Suprapubic skin (tissue), 4 donors: ENCODE measurements at regions not wholly inside any gene's neighbourhood (a gene's known extent, or its start where the extent isn't known, plus 50 kb on each side); places are given as distances from the start of the nearest gene placed in this dataset.

ENCODE experiments used
- DNase-seq, 2 donors: peaks; one replicate each; pipeline ENCODE4 v3.0.0-alpha.2; 2019; ENCODE audit warnings: low spot score in 2 of 2
- H3K27ac ChIP-seq: fragments of 200-600 bp; sonication (generic); one replicate; pipeline ENCODE4 v1.5.1; 2019
- H3K27me3 ChIP-seq: fragments of 200-600 bp; sonication (generic); one replicate; pipeline ENCODE4 v1.5.1; 2019
- H3K36me3 ChIP-seq: fragments of 200-600 bp; sonication (generic); one replicate; pipeline ENCODE4 v1.5.1; 2019
- H3K4me1 ChIP-seq: fragments of 200-600 bp; sonication (generic); one replicate; pipeline ENCODE4 v1.5.1; 2019
- H3K4me3 ChIP-seq: fragments of 200-600 bp; sonication (generic); one replicate; pipeline ENCODE4 v1.5.1; 2019; ENCODE audit warnings: mild to moderate bottlenecking
- H3K9me3 ChIP-seq: fragments of 200-600 bp; sonication (generic); one replicate; pipeline ENCODE4 v1.5.1; 2019
- CTCF ChIP-seq, 2 donors: fragments of 200-600 bp in 1 of 2; fragments of 450-650 bp in 1 of 2; sonication (generic) in 1 of 2; IDR thresholded peaks; one replicate each; pipeline ENCODE4 v1.5.1; 2016 to 2019; ENCODE audit warnings: antibody characterized with exemption in 2 of 2, mild to moderate bottlenecking in 1 of 2, moderate library complexity in 1 of 2
- EP300 ChIP-seq: sonication (generic); formaldehyde crosslinking; IDR thresholded peaks from one replicate; pipeline ENCODE4 v1.6.1; 2017; ENCODE audit warnings: antibody characterized with exemption
- POLR2A ChIP-seq, 2 donors: fragments of 450-650 bp; IDR thresholded peaks; one replicate each; pipeline ENCODE4 v1.6.1; 2017; ENCODE audit warnings: antibody characterized with exemption in 2 of 2, mild to moderate bottlenecking in 2 of 2, moderate library complexity in 2 of 2
- POLR2AphosphoS5 ChIP-seq, 3 donors: sonication (generic); formaldehyde crosslinking; IDR thresholded peaks; one replicate each; pipeline ENCODE4 v1.6.1; 2017; ENCODE audit warnings: antibody characterized with exemption in 3 of 3
- WGBS: methylation state at CpG from one replicate; pipeline ENCODE4 v1.1.5; 2018; 5-methylcytosine and 5-hydroxymethylcytosine counted together

DNA sequence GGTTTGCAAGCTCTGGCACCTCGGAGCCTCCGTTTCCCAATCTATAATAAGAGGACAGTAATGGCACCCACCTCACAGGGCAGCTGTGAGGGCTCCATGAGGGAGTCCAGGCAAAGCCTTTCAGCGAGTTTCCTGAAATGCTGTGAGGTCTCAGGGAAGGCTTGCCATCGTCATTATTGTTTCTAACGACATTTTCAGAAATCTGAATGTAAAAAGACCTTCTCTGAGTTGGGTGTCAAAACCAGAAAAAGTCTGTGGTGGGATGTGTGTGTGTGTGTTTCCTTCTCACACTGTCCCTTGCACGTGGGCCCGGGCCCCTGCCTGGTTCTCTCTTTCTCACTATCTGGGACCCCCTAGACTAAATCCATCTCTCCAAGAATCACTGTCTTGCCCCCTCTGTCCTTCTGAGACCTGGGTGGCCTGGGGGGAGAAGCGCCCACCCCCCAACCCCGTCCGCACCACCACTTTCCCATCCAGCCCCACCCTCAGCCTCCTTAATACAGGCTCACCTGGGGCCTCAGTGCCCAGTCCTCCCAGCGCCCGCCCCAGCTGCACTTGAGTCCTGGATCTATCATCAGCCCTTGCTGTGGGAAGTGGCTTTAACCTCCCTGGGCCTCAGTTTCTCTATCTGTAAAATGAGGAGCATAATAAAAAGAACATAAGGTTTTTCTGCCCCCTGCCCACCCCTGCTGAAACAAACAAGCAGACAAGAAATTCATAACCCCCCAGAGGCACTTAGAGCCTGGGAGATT lies 180.3 kb downstream of the C9orf50 start:
- DNase-seq: no peak
- H3K27me3 ChIP-seq: no peaks in the 10 kb centered on the region
- TF ChIP-seq CTCF (IDR thresholded peaks at IDR 0.05): no peak
- TF ChIP-seq POLR2A (IDR thresholded peaks at IDR 0.05): no peak
- TF ChIP-seq POLR2AphosphoS5 (IDR thresholded peaks at IDR 0.05): no peak
- TF ChIP-seq EP300: no peak
- H3K27ac ChIP-seq: no peak overlapping the region
- H3K36me3 ChIP-seq: no peaks in the 10 kb centered on the region
- WGBS: 82% methylated on average over 12 of the region's 12 CpGs
- H3K4me3 ChIP-seq: no peak overlapping the region
- no peaks in the 10 kb centered on the region for H3K9me3 ChIP-seq
- H3K4me1 ChIP-seq: peaks cover 33% of the 10 kb centered on the region

DNA sequence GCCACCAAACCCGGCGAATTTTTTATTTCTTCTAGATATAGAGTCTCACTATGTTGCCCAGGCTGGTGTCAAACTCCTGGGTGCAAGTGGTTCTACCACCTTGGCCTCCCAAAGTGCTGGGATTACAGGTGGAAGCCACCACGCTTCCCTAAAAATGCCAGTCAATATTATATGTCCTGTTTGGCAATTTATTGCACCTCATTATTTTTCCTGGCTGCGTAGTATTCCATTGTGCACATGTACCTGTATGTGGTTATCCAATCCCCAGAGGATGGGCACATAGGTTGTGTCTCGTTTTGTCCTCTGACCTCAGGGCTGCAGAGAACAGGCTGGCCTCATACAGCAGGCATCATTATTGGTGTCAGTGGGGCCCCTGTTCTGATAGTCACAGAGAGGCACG lies 181.7 kb downstream of the C9orf50 start:
- H3K9me3 ChIP-seq: no peaks in the 10 kb centered on the region
- H3K4me3 ChIP-seq: no peak overlapping the region
- TF ChIP-seq POLR2AphosphoS5 (IDR thresholded peaks at IDR 0.05): no peak
- TF ChIP-seq CTCF (IDR thresholded peaks at IDR 0.05): no peak
- no peak for TF ChIP-seq EP300
- no peak for TF ChIP-seq POLR2A (IDR thresholded peaks at IDR 0.05)
- peaks cover 33% of the 10 kb centered on the region for H3K4me1 ChIP-seq
- no peaks in the 10 kb centered on the region for H3K27me3 ChIP-seq
- H3K27ac ChIP-seq: no peak overlapping the region
- no peaks in the 10 kb centered on the region for H3K36me3 ChIP-seq
- no peak for DNase-seq
- 75% methylated on average over 6 of the region's 6 CpGs for WGBS

DNA sequence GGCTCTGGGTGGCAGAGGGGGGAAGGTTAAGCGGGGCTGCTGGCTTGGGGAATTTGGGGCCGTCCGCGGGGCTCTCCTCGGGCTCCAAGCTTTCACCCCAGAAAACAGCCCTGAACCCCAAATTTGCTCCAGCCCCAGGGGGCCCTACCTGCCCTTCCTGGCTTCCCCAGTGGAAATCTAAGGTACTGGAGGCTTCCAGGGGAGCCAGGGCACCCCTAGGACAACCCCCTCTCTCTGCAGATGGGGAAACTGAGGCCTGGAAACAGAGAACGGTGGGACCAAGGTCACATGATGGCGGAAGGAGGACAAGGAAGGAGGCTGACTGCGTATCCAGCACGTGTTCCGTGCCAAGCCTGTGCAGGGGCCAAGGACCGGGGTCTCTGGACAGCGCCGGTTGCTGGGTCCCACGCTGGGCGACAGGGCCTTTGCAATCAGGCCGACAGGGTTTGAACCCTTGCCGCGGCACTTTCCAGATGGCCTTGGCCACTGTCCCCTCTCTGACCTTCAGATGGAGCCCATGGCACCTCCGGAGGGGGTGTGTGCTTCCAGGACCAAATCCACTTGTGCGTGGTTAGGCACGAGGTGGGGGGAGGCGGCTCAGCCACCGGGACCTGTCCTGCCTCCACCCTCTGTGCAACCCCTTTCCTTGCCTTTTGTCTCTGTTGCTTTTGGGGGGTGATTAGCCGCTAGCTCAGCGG lies 183.1 kb downstream of the C9orf50 start:
- Histone ChIP-seq H3K4me1 (peaks cover 24% of the 10 kb centered on the region), H3K4me3 (peak overlapping the region; percentile 57), H3K27me3 (no peaks in the 10 kb centered on the region), H3K36me3 (no peaks in the 10 kb centered on the region), H3K9me3 (no peaks in the 10 kb centered on the region), H3K27ac (peak overlapping the region; percentile 6)
- 11% methylated on average over 25 of the region's 25 CpGs for WGBS
- DNase-seq: no peak
- TF ChIP-seq CTCF (IDR thresholded peaks at IDR 0.05) (no peak), POLR2A (IDR thresholded peaks at IDR 0.05) (no peak), POLR2AphosphoS5 (IDR thresholded peaks at IDR 0.05) (no peak), EP300 (no peak)

DNA sequence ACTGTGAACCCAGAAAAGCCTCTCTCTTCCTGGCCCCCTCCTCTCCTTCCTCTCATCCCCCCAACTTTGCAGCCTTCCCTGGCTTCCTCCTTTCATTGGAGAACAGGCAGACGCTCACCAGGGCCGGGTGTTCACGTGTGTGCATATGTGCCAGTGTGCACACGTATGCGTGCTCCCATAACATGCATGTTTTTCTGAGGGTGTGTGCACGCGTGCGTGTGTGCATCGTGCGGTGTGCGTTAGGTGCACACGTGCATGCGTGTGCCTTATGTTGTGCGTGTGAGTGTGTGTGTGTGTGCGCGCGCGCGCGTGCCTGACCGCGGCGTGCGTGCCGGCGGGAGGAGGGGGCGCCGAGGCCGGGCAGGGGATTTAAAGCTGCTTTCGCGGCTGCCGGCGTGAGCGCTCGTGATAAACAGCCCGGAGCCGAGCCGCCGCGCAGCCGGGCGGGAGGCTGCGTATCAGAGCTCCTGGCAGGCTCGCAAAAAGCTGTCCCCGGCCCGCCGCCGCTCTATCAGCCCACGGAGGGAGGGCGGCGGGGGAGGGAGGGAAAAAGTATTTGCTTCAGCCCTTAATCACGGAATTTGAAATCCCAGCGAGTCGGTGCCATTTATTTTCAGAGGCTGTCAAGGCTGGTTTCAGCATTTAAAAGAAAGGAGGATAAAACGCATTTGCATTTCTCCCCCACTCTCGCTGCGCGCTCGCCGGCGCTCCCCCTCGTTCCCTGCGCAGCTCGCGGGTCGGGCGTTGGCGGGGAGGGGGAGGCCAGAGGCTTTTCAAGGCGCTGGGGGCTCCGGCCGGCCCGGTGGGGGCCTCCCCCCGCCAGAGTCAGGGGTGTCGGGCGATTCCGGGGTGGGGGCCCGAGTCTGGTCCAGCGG lies 183.9 kb downstream of the C9orf50 start:
- TF ChIP-seq EP300 (no peak), POLR2AphosphoS5 (IDR thresholded peaks at IDR 0.05) (no peak), POLR2A (IDR thresholded peaks at IDR 0.05) (no peak), CTCF (IDR thresholded peaks at IDR 0.05) (no peak)
- Histone ChIP-seq H3K4me1 (peaks cover 24% of the 10 kb centered on the region), H3K27me3 (no peaks in the 10 kb centered on the region), H3K27ac (peak overlapping the region; percentile 6), H3K4me3 (peak overlapping the region; percentile 57), H3K36me3 (no peaks in the 10 kb centered on the region), H3K9me3 (no peaks in the 10 kb centered on the region)
- DNase-seq: no peak
- 13% methylated on average over 64 of the region's 78 CpGs for WGBS
